CD14-positive monocyte (primary cell): ENCODE measurements at regions not wholly inside any gene's neighbourhood (a gene's known extent, or its start where the extent isn't known, plus 50 kb on each side); places are given as distances from the start of the nearest gene placed in this dataset.
"Not testable (repeated sequence)": the region's sequence is repeated elsewhere in the genome, so short reads cannot be mapped to it uniquely, and the experiment has no call there.

Source experiments
- DNase-seq, 3 donors: peaks; one replicate each; pipeline ENCODE4 v3.0.0-alpha.2; 2011 to 2022
- H2AFZ ChIP-seq: 2 replicates; pipeline ENCODE4 v1.6.0; 2012; ENCODE audit warnings: mild to moderate bottlenecking, low read depth, low read length, inconsistent platforms; ENCODE audit not compliant: insufficient read depth, poor library complexity, severe bottlenecking
- H3K27ac ChIP-seq, 2 donors: 1 replicate in 1 of 2; 2 replicates in 1 of 2; pipeline ENCODE4 v1.5.1; 2012 to 2013; ENCODE audit warnings: low read length in 2 of 2, control low read depth in 1 of 2, inconsistent platforms in 1 of 2, low read depth in 1 of 2, mild to moderate bottlenecking in 1 of 2
- H3K27me3 ChIP-seq, 2 donors: one replicate each; pipeline versions ENCODE4 v1.6.0 to v1.6.1; 2011 to 2013; ENCODE audit warnings: low read length in 2 of 2; ENCODE audit not compliant: control insufficient read depth in 2 of 2, insufficient read depth in 2 of 2
- H3K36me3 ChIP-seq, 2 donors: replicated peaks in 1 of 2; 1 replicate in 1 of 2; 2 replicates in 1 of 2; pipeline versions ENCODE4 v1.5.1 to v1.6.1; 2012 to 2013; ENCODE audit warnings: low read length in 2 of 2, control low read depth in 1 of 2, inconsistent platforms in 1 of 2, mild to moderate bottlenecking in 1 of 2; ENCODE audit not compliant: insufficient read depth in 2 of 2, control insufficient read depth in 1 of 2
- H3K4me1 ChIP-seq, 2 donors: 1 replicate in 1 of 2; 2 replicates in 1 of 2; pipeline versions ENCODE4 v1.5.1 to v1.6.1; 2012 to 2013; ENCODE audit warnings: low read length in 2 of 2, control low read depth in 1 of 2, inconsistent platforms in 1 of 2, mild to moderate bottlenecking in 1 of 2, moderate library complexity in 1 of 2; ENCODE audit not compliant: insufficient read depth in 2 of 2, control insufficient read depth in 1 of 2
- H3K4me2 ChIP-seq: replicated peaks from 2 replicates; pipeline ENCODE3; 2012; ENCODE audit warnings: low read length, moderate library complexity, mild to moderate bottlenecking; ENCODE audit not compliant: poor library complexity, severe bottlenecking; ENCODE audit errors: extremely low read depth
- H3K4me3 ChIP-seq, 3 experiments: fragments of 200-600 bp in 1 of 3; sonication (generic) in 1 of 3; replicated peaks in 1 of 3; 1 replicate in 2 of 3; 2 replicates in 1 of 3; pipeline ENCODE4 v1.5.1; 2011 to 2013; ENCODE audit warnings: low read length in 3 of 3, mild to moderate bottlenecking in 3 of 3, control low read depth in 2 of 3, low read depth in 2 of 3, inconsistent platforms in 1 of 3, moderate library complexity in 1 of 3
- H3K79me2 ChIP-seq: 2 replicates; pipeline ENCODE4 v1.6.0; 2012; ENCODE audit warnings: mild to moderate bottlenecking, control low read depth, inconsistent platforms, low read length, moderate library complexity; ENCODE audit not compliant: insufficient read depth
- H3K9ac ChIP-seq: 2 replicates; pipeline ENCODE4 v1.6.0; 2017; ENCODE audit warnings: low read length, mild to moderate bottlenecking; ENCODE audit not compliant: insufficient read depth, poor library complexity, severe bottlenecking
- H3K9me3 ChIP-seq, 2 donors: replicated peaks in 1 of 2; 1 replicate in 1 of 2; 2 replicates in 1 of 2; pipeline versions ENCODE4 v1.5.1 to v1.6.1; 2012 to 2013; ENCODE audit warnings: low read length in 2 of 2, control low read depth in 1 of 2; ENCODE audit not compliant: control insufficient read depth in 1 of 2, insufficient read depth in 1 of 2
- H4K20me1 ChIP-seq: 2 replicates; pipeline ENCODE4 v1.6.0; 2012; ENCODE audit warnings: mild to moderate bottlenecking, low read length, control low read depth, moderate library complexity; ENCODE audit not compliant: insufficient read depth
- H3K27ac Mint-ChIP-seq, 7 donors: one replicate each; pipeline ENCODE4 v1.8.0; 2020; ENCODE audit warnings: mild to moderate bottlenecking in 7 of 7, mixed read lengths in 7 of 7, moderate library complexity in 6 of 7, inconsistent platforms in 2 of 7
- H3K27me3 Mint-ChIP-seq, 3 donors: one replicate each; pipeline ENCODE4 v1.8.0; 2021 to 2022; ENCODE audit warnings: low read depth in 3 of 3, mild to moderate bottlenecking in 3 of 3, mixed read lengths in 3 of 3, moderate library complexity in 3 of 3, inconsistent platforms in 1 of 3
- H3K36me3 Mint-ChIP-seq, 2 donors: one replicate each; pipeline ENCODE4 v1.8.0; 2020; ENCODE audit warnings: mixed read lengths in 2 of 2, inconsistent platforms in 1 of 2, mild to moderate bottlenecking in 1 of 2
- H3K4me1 Mint-ChIP-seq: one replicate; pipeline ENCODE4 v1.8.0; 2020; ENCODE audit warnings: mild to moderate bottlenecking, mixed read lengths
- H3K4me3 Mint-ChIP-seq, 2 donors: one replicate each; pipeline ENCODE4 v1.8.0; 2020; ENCODE audit warnings: mild to moderate bottlenecking in 2 of 2, mixed read lengths in 2 of 2, moderate library complexity in 1 of 2
- H3K9me3 Mint-ChIP-seq, 7 donors: one replicate each; pipeline ENCODE4 v1.8.0; 2020 to 2022; ENCODE audit warnings: mixed read lengths in 7 of 7, mild to moderate bottlenecking in 6 of 7, moderate library complexity in 6 of 7, inconsistent platforms in 2 of 7
- WGBS: methylation state at CpG from one replicate; pipeline ENCODE4 v1.1.5; 2013; ENCODE audit warnings: missing lambda C conversion rate; ENCODE audit not compliant: insufficient coverage; 5-methylcytosine and 5-hydroxymethylcytosine counted together
- intact Hi-C, 2 donors: fragments of 100-400 bp; cut with micrococcal nuclease; formaldehyde crosslinking; loops; one replicate each; pipeline versions ENCODE4 v1.15.0 to v1.15.1; 2023

GRCh38 chrX:90575155-90575554 lies 653.4 kb downstream of the TGIF2LX start:
- H3K4me1 ChIP-seq, H3K4me1 Mint-ChIP-seq, H3K27ac Mint-ChIP-seq, H3K27ac ChIP-seq, H3K27me3 Mint-ChIP-seq, H3K4me2 ChIP-seq, H3K36me3 Mint-ChIP-seq, H3K9me3 ChIP-seq, H3K4me3 Mint-ChIP-seq, H3K79me2 ChIP-seq, H3K36me3 ChIP-seq, H3K4me3 ChIP-seq, H2AFZ ChIP-seq, DNase-seq, H3K9me3 Mint-ChIP-seq, H4K20me1 ChIP-seq, intact Hi-C loops, H3K27me3 ChIP-seq, H3K9ac ChIP-seq: not testable (repeated sequence)
- WGBS = no CpG with 5 or more reads among the region's 4 CpGs

GRCh38 chrX:90601921-90602320 lies 680.2 kb downstream of the TGIF2LX start:
- H3K27ac ChIP-seq, H4K20me1 ChIP-seq, H3K27ac Mint-ChIP-seq, H3K9ac ChIP-seq, H3K27me3 ChIP-seq, H3K4me3 ChIP-seq, H3K79me2 ChIP-seq, H3K9me3 ChIP-seq, H3K4me3 Mint-ChIP-seq, intact Hi-C loops, H3K9me3 Mint-ChIP-seq, H3K36me3 Mint-ChIP-seq, H3K36me3 ChIP-seq, DNase-seq, H3K4me2 ChIP-seq, H3K4me1 ChIP-seq, H3K4me1 Mint-ChIP-seq, H3K27me3 Mint-ChIP-seq, H2AFZ ChIP-seq: not testable (repeated sequence)
- WGBS = no CpG with 5 or more reads among the region's 1 CpG

- H3K4me1 Mint-ChIP-seq, H3K4me2 ChIP-seq, H3K79me2 ChIP-seq, H3K4me3 ChIP-seq, H3K27me3 Mint-ChIP-seq, H3K9me3 Mint-ChIP-seq, H3K36me3 Mint-ChIP-seq, H3K36me3 ChIP-seq, H3K27ac ChIP-seq, H3K9ac ChIP-seq, H3K4me3 Mint-ChIP-seq, H3K9me3 ChIP-seq, H3K4me1 ChIP-seq, DNase-seq, H2AFZ ChIP-seq, intact Hi-C loops, H3K27ac Mint-ChIP-seq, H4K20me1 ChIP-seq, H3K27me3 ChIP-seq: not testable (repeated sequence)
- no CpG with 5 or more reads among the region's 2 CpGs for WGBS
Observed at GRCh38 chrX:90605736-90606135, 684.0 kb downstream of the TGIF2LX start.
